Activated CD4-positive, alpha-beta T cell treated with anti-CD3 and anti-CD28 coated beads for 36 hours (primary cell): ENCODE measurements at regions not wholly inside any gene's neighbourhood (a gene's known extent, or its start where the extent isn't known, plus 50 kb on each side); places are given as distances from the start of the nearest gene placed in this dataset.
"Not testable (repeated sequence)": the region's sequence is repeated elsewhere in the genome, so short reads cannot be mapped to it uniquely, and the experiment has no call there.

Experiments used
- ATAC-seq: fragments of 200-7000 bp; cut with Tn5 transposase; one replicate; pipeline ENCODE4 v1.10.0; 2021; ENCODE audit warnings: mild to moderate bottlenecking, moderate library complexity
- CTCF ChIA-PET: fragments of 350-600 bp; sonication (Branson Sonifier 250); formaldehyde crosslinking; loops from one replicate; lab custom pipeline; 2021; ENCODE audit warnings: antibody characterized with exemption; lab: Charles Lee
- POLR2A ChIA-PET: fragments of 350-600 bp; sonication (Branson Sonifier 250); formaldehyde crosslinking; loops from one replicate; lab custom pipeline; 2021; ENCODE audit warnings: antibody characterized with exemption, inconsistent platforms; lab: Charles Lee
- DNase-seq: peaks from one replicate; pipeline ENCODE4 v3.0.0-alpha.2; 2020
- H3K27ac Mint-ChIP-seq: one replicate; pipeline ENCODE4 v1.8.0; 2021; ENCODE audit warnings: mixed read lengths
- H3K27me3 Mint-ChIP-seq: one replicate; pipeline ENCODE4 v1.8.0; 2021; ENCODE audit warnings: mixed read lengths
- H3K36me3 Mint-ChIP-seq: one replicate; pipeline ENCODE4 v1.8.0; 2021; ENCODE audit warnings: low read depth, mixed read lengths
- H3K4me1 Mint-ChIP-seq: one replicate; pipeline ENCODE4 v1.8.0; 2021; ENCODE audit warnings: mixed read lengths
- H3K4me3 Mint-ChIP-seq: one replicate; pipeline ENCODE4 v1.8.0; 2021; ENCODE audit warnings: mild to moderate bottlenecking, moderate library complexity, mixed read lengths
- H3K9me3 Mint-ChIP-seq: one replicate; pipeline ENCODE4 v1.8.0; 2021; ENCODE audit warnings: low read depth, mixed read lengths
- intact Hi-C, 2 experiments: fragments of 100-400 bp; cut with DNase I in 1 of 2; cut with micrococcal nuclease in 1 of 2; formaldehyde crosslinking; loops; one replicate each; pipeline versions ENCODE4 v1.14.2 to v1.15.1; 2022 to 2024; cut with DNase I, micrococcal nuclease

- DNase-seq (peak; percentile 11), ATAC-seq (no peak)
- ChIA-PET CTCF (interaction anchor here (1.0 to 1.2 kb wide), 5 partner anchors 13 to 545 kb away, joined by 3 to 6 read pairs (median 3); no protein-coding TSS in a partner anchor), POLR2A (interaction anchor here (0.5 kb wide), 1 partner anchor 48 kb away, joined by 3 read pairs; no protein-coding TSS in a partner anchor)
- intact Hi-C loops: no loop called here
- H3K9me3 Mint-ChIP-seq: no peaks in the 10 kb centered on the region
- peaks cover 18% of the 10 kb centered on the region for H3K27me3 Mint-ChIP-seq
- peak overlapping the region; percentile 41 for H3K4me3 Mint-ChIP-seq
- H3K4me1 Mint-ChIP-seq: peaks cover 3% of the 10 kb centered on the region
- no peak overlapping the region for H3K27ac Mint-ChIP-seq
- H3K36me3 Mint-ChIP-seq: no peaks in the 10 kb centered on the region
Measured at GRCh38 chr7:35971133-35971891, 170.5 kb downstream of the SEPTIN7 start.

DNA sequence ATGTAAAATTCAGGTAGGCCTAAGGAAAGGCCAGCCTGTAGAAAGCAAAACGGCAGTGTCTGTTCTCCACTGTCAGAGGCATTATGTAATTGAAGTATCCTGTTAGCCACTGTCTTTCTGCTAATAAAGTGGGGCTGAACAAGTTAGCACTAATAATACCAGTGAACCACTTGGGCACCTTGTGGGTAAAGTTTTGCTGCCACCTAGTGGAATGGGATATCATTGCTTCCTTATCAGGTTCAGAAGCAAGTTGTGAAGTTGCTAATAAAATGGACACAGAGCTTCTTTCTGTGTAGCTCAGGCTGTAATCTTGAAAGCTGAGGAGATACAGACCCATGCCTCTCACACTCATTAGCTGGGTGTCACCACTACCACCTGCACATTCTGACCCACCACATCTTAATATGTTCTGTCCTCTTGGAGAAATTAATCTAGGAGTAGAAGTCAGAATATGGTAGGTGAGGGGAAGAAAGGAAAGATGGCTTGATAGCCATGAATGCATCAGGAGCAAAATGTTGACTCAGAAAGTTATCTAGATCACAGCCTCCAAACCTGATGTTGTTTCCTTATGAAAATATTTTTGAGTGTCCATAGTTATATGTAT, 175.1 kb downstream of the SEPTIN7 start:
- peak; percentile 58 for DNase-seq
- POLR2A ChIA-PET: no interaction called here
- CTCF ChIA-PET: interaction anchor here (0.6 to 1.2 kb wide), 16 partner anchors 8 to 350 kb away, joined by 3 to 11 read pairs (median 3); no protein-coding TSS in a partner anchor
- no peak overlapping the region for H3K27ac Mint-ChIP-seq
- H3K4me3 Mint-ChIP-seq: no peak overlapping the region
- no peaks in the 10 kb centered on the region for H3K36me3 Mint-ChIP-seq
- ATAC-seq: peak; percentile 61
- H3K4me1 Mint-ChIP-seq: peaks cover 3% of the 10 kb centered on the region
- H3K9me3 Mint-ChIP-seq: no peaks in the 10 kb centered on the region
- intact Hi-C loops: loop anchor here (1.0 to 5.0 kb wide), 2 partner anchors 59 to 269 kb away; no protein-coding TSS in a partner anchor
- peaks cover 10% of the 10 kb centered on the region for H3K27me3 Mint-ChIP-seq

DNA sequence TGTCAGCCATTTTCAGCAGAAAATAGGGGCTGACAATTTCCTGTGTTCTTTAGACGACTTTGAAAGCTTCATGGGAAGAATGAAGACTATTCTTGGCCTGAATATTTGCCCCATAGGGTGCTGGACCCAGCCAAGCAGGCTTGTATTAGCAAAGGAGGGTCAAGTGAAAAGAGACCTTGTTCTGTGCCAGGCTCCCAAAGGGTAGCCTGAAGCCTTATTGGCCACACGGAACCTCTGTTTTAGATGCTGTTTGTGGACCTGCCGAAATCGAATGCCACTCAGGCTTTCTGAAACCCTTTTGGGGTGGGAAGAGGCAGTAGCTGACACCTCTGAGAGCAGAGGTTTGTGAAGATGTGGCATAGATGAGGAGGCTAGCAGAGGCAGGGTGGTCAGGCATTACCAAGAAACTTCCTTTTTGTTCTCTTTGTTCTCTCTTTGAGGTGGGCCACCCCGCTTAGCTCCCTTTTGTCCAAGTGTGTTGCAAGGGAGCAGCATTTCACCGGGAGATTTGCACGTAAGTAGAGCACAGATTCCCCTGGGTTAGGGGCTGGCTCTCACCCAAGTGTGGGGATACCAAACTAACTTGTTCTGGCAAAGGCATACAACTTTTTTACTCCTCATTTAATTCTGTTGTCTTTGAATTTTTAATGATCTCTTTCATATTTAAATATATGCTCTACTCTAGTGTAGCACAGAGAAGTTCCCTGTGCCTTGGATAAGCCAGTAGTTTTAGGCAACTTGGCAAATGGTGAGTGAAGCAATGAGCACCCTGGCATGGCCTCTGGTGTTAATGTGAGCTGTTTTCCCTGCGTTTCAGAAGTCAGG, 174.0 kb upstream of the EEPD1 start:
- H3K36me3 Mint-ChIP-seq, H3K4me3 Mint-ChIP-seq, H3K4me1 Mint-ChIP-seq, DNase-seq, H3K9me3 Mint-ChIP-seq, ATAC-seq, H3K27me3 Mint-ChIP-seq, H3K27ac Mint-ChIP-seq, POLR2A ChIA-PET: not testable (repeated sequence)
- intact Hi-C loops: loop anchor here in 1 of 2 experiments (5.0 kb wide), 1 partner anchor 272 kb away; no protein-coding TSS in a partner anchor
- CTCF ChIA-PET: interaction anchor here (0.6 to 1.5 kb wide), 3 partner anchors 187 to 340 kb away, joined by 4 read pairs; no protein-coding TSS in a partner anchor

GRCh38 chr7:35982600-35982999, 170.5 kb upstream of the EEPD1 start:
- intact Hi-C loops: no loop called here
- Mint-ChIP-seq H3K4me3 (no peak overlapping the region), H3K9me3 (no peaks in the 10 kb centered on the region), H3K27me3 (no peaks in the 10 kb centered on the region), H3K27ac (no peak overlapping the region), H3K4me1 (no peaks in the 10 kb centered on the region), H3K36me3 (no peaks in the 10 kb centered on the region)
- CTCF ChIA-PET: interaction anchor here (0.6 to 1.3 kb wide), 3 partner anchors 149 to 309 kb away, joined by 3 to 5 read pairs (median 4); no protein-coding TSS in a partner anchor
- no peak for ATAC-seq
- POLR2A ChIA-PET: no interaction called here
- DNase-seq: no peak

GRCh38 chr7:35983626-35984025, 169.4 kb upstream of the EEPD1 start:
- ATAC-seq: no peak
- H3K36me3 Mint-ChIP-seq: no peaks in the 10 kb centered on the region
- ChIA-PET CTCF (interaction anchor here (0.5 to 4.5 kb wide), 7 partner anchors 28 to 337 kb away, joined by 3 to 89 read pairs (median 7); no protein-coding TSS in a partner anchor), POLR2A (no interaction called here)
- H3K27ac Mint-ChIP-seq: no peak overlapping the region
- intact Hi-C loops: no loop called here
- no peaks in the 10 kb centered on the region for H3K4me1 Mint-ChIP-seq
- no peak for DNase-seq
- no peaks in the 10 kb centered on the region for H3K27me3 Mint-ChIP-seq
- no peaks in the 10 kb centered on the region for H3K9me3 Mint-ChIP-seq
- no peak overlapping the region for H3K4me3 Mint-ChIP-seq

DNA sequence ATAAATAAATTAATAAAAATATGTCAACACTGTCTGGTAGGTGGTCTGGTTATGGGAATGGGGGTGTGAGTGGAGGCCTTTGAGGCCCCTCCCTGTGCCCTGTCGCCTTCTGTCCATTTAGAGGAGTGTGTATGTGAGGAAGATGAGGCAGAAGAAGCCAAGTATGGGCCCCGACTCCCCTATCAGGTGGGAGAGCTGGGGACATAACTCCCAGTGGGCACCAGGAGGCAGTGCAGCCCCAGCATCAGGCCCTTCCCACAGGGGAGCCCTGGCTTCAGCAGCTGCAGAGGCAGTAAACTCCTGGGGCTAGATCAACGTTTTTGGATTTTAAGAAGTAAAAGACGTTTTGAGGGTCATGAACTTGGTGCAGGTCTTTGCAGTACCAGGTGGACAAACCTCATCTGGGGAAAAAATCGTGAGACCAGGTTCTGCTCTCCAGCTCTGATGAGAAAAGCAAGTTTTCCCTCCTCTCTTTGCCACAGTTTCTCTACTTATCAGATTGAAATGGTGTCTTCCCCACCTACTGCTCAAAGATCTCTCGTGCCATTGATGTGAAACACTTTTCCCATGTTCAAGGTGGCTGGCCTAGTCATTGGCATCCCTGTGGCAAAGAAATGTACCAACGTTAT, 167.8 kb upstream of the EEPD1 start:
- Mint-ChIP-seq H3K4me1 (no peaks in the 10 kb centered on the region), H3K4me3 (no peak overlapping the region), H3K9me3 (no peaks in the 10 kb centered on the region), H3K36me3 (no peaks in the 10 kb centered on the region), H3K27me3 (no peaks in the 10 kb centered on the region), H3K27ac (no peak overlapping the region)
- ChIA-PET POLR2A (interaction anchor here (0.7 kb wide), 1 partner anchor 316 kb away, joined by 3 read pairs; no protein-coding TSS in a partner anchor), CTCF (interaction anchor here (0.6 to 4.5 kb wide), 22 partner anchors 9 to 341 kb away, joined by 3 to 89 read pairs (median 4); no protein-coding TSS in a partner anchor)
- intact Hi-C loops: loop anchor here (1.0 kb wide), 3 partner anchors 302 to 334 kb away; no protein-coding TSS in a partner anchor
- peak; percentile 87 for DNase-seq
- peak; percentile 100 for ATAC-seq

DNA sequence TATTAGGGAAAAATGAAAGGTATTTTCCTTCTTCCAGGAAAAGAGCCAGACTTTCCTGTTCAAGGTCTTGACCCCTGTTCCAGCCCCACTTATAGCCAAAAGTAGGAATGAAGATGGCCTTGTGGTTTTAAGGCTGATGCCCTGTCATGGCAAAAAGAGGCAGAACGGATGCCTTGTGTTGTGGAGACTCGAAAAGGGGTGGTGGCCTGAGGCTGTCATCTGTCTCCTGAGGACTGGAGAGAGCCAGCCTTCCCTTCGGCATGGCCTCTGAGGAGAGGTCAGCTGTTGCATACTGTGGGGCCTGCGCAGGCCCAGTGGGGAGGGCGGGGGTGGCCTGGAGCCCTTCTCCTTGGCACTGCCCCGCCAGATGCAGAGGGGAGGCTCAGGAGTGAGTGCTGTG, 166.0 kb upstream of the EEPD1 start:
- H3K27ac Mint-ChIP-seq: no peak overlapping the region
- ATAC-seq: no peak
- H3K9me3 Mint-ChIP-seq: no peaks in the 10 kb centered on the region
- intact Hi-C loops: no loop called here
- H3K4me3 Mint-ChIP-seq: no peak overlapping the region
- peaks cover 12% of the 10 kb centered on the region for H3K4me1 Mint-ChIP-seq
- CTCF ChIA-PET: interaction anchor here (0.8 to 4.5 kb wide), 5 partner anchors 71 to 565 kb away, joined by 3 to 89 read pairs (median 31); no protein-coding TSS in a partner anchor
- no peaks in the 10 kb centered on the region for H3K27me3 Mint-ChIP-seq
- POLR2A ChIA-PET: no interaction called here
- H3K36me3 Mint-ChIP-seq: no peaks in the 10 kb centered on the region
- no peak for DNase-seq

DNA sequence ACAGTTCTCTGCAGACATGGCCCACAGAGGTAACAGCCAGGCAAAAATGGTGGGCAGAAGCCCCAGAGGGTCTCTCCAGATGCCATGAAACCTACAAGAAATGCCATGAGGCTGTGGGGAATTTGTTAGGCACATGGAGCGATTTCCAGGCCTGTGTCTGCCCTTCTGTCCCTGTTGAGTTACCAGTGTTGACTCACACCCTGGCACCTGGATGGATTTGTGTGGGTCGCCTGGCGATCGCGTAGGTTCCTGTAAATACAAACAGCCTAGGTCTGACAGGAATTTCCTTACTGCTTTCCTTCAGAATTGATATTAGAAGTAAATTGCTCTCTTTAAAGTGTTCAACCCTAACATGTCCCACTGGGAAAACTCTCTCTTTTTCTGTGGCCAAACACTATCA, 164.9 kb upstream of the EEPD1 start:
- POLR2A ChIA-PET: no interaction called here
- Mint-ChIP-seq H3K4me1 (peaks cover 12% of the 10 kb centered on the region), H3K9me3 (no peaks in the 10 kb centered on the region), H3K27me3 (no peaks in the 10 kb centered on the region), H3K4me3 (no peak overlapping the region), H3K27ac (no peak overlapping the region), H3K36me3 (no peaks in the 10 kb centered on the region)
- ATAC-seq (no peak), DNase-seq (no peak)
- CTCF ChIA-PET: interaction anchor here (1.0 kb wide), 1 partner anchor 305 kb away, joined by 3 read pairs; no protein-coding TSS in a partner anchor
- intact Hi-C loops: no loop called here

- Mint-ChIP-seq H3K27ac (no peak overlapping the region), H3K27me3 (no peaks in the 10 kb centered on the region), H3K4me3 (no peak overlapping the region), H3K4me1 (peaks cover 12% of the 10 kb centered on the region), H3K9me3 (no peaks in the 10 kb centered on the region), H3K36me3 (no peaks in the 10 kb centered on the region)
- CTCF ChIA-PET: interaction anchor here (0.9 to 1.0 kb wide), 2 partner anchors 302 to 304 kb away, joined by 3 read pairs; no protein-coding TSS in a partner anchor
- no peak for ATAC-seq
- POLR2A ChIA-PET: no interaction called here
- DNase-seq: no peak
- intact Hi-C loops: no loop called here
Measured at GRCh38 chr7:35988818-35989217, 164.2 kb upstream of the EEPD1 start.

- no peak for ATAC-seq
- POLR2A ChIA-PET: no interaction called here
- DNase-seq: peak; percentile 43
- H3K9me3 Mint-ChIP-seq: no peaks in the 10 kb centered on the region
- peaks cover 12% of the 10 kb centered on the region for H3K4me1 Mint-ChIP-seq
- H3K36me3 Mint-ChIP-seq: no peaks in the 10 kb centered on the region
- no peak overlapping the region for H3K4me3 Mint-ChIP-seq
- H3K27me3 Mint-ChIP-seq: no peaks in the 10 kb centered on the region
- no peak overlapping the region for H3K27ac Mint-ChIP-seq
- intact Hi-C loops: no loop called here
- CTCF ChIA-PET: no interaction called here
Measured at GRCh38 chr7:35991511-35992232, 161.4 kb upstream of the EEPD1 start.
